Lung (tissue), 11 donors: ENCODE measurements at regions not wholly inside any gene's neighbourhood (a gene's known extent, or its start where the extent isn't known, plus 50 kb on each side); places are given as distances from the start of the nearest gene placed in this dataset.
"Not testable (repeated sequence)": the region's sequence is repeated elsewhere in the genome, so short reads cannot be mapped to it uniquely, and the experiment has no call there.

Experiments
- ATAC-seq: fragments of 200-7000 bp; cut with Tn5 transposase; one replicate; pipeline ENCODE4 v1.9.1; 2020; ENCODE audit warnings: moderate number of reproducible peaks; ENCODE audit not compliant: insufficient read depth, low FRiP score
- DNase-seq, 3 donors: peaks; one replicate each; pipeline ENCODE4 v3.0.0-alpha.2; 2013 to 2017
- H3K27ac ChIP-seq, 2 donors: one replicate each; pipeline ENCODE4 v1.5.1; 2013; ENCODE audit warnings: mild to moderate bottlenecking in 2 of 2, moderate library complexity in 2 of 2, control low read depth in 1 of 2, inconsistent platforms in 1 of 2, low read depth in 1 of 2, low read length in 1 of 2
- H3K27me3 ChIP-seq, 3 donors: one replicate each; pipeline ENCODE4 v1.5.1; 2013; ENCODE audit warnings: low read length in 2 of 3; ENCODE audit not compliant: control insufficient read depth in 3 of 3, insufficient read depth in 3 of 3
- H3K36me3 ChIP-seq, 4 donors: one replicate each; pipeline ENCODE4 v1.5.1; 2013; ENCODE audit warnings: low read length in 4 of 4, mild to moderate bottlenecking in 1 of 4, moderate library complexity in 1 of 4; ENCODE audit not compliant: control insufficient read depth in 4 of 4, insufficient read depth in 4 of 4
- H3K4me1 ChIP-seq, 5 donors: one replicate each; pipeline ENCODE4 v1.5.1; 2013; ENCODE audit warnings: low read length in 5 of 5, mild to moderate bottlenecking in 2 of 5, moderate library complexity in 1 of 5; ENCODE audit not compliant: control insufficient read depth in 5 of 5, insufficient read depth in 5 of 5
- H3K4me3 ChIP-seq: one replicate; pipeline ENCODE4 v1.5.1; 2013; ENCODE audit warnings: mild to moderate bottlenecking, control low read depth, moderate library complexity
- H3K9ac ChIP-seq, 2 donors: one replicate each; pipeline ENCODE4 v1.5.1; 2013; ENCODE audit warnings: low read length in 2 of 2, control low read depth in 1 of 2; ENCODE audit not compliant: insufficient read depth in 1 of 2
- H3K9me3 ChIP-seq, 4 donors: one replicate each; pipeline ENCODE4 v1.5.1; 2013; ENCODE audit warnings: low read length in 3 of 4, mild to moderate bottlenecking in 1 of 4, moderate library complexity in 1 of 4; ENCODE audit not compliant: control insufficient read depth in 4 of 4, insufficient read depth in 3 of 4
- CTCF ChIP-seq: IDR thresholded peaks from 2 replicates; pipeline ENCODE4 v1.5.1; 2012; ENCODE audit warnings: mild to moderate bottlenecking; ENCODE audit errors: control extremely low read depth, extremely low read depth
- WGBS, 2 donors: extraction: QIAGEN DNeasy Blood & Tissue Kit; methylation state at CpG; one replicate each; pipeline ENCODE4 v1.1.7; 2013; 5-methylcytosine and 5-hydroxymethylcytosine counted together
- donor health status: control.
- donor health status: control.
- donor health status: Bipolar disorder and iron deficiency.
- donor health status: healthy.
- donor health status: DM: yes; HTN: yes; CAD: no.

- DNase-seq: peak in 2 of 3 donors; percentile 56 to 68
- H3K36me3 ChIP-seq: no peaks in the 10 kb centered on the region
- no peak for ATAC-seq
- H3K27ac ChIP-seq: no peak overlapping the region
- H3K9ac ChIP-seq: no peak overlapping the region
- H3K9me3 ChIP-seq: no peaks in the 10 kb centered on the region
- H3K4me1 ChIP-seq: peaks cover 0 to 13% (median 0%) of the 10 kb centered on the region in 5 donors
- no peak for TF ChIP-seq CTCF
- H3K4me3 ChIP-seq: no peak overlapping the region
- 86 to 90% methylated on average over 12 of the region's 12 CpGs for WGBS, 2 donors
- H3K27me3 ChIP-seq: no peaks in the 10 kb centered on the region
These were observed 339.7 kb downstream of the THBS2 start for GRCh38 chr6:168913866-168914469.

- H3K4me1 ChIP-seq: peaks cover 0 to 10% (median 0%) of the 10 kb centered on the region in 5 donors
- WGBS, 2 donors: 74 to 84% methylated on average over 11 of the region's 11 CpGs
- H3K9me3 ChIP-seq, H3K4me3 ChIP-seq, ATAC-seq, DNase-seq, H3K9ac ChIP-seq, H3K27me3 ChIP-seq, H3K36me3 ChIP-seq, H3K27ac ChIP-seq: not testable (repeated sequence)
These were observed 340.3 kb downstream of the THBS2 start for GRCh38 chr6:168913231-168913865.

- TF ChIP-seq CTCF: no peak
These were observed 344.4 kb downstream of the THBS2 start for GRCh38 chr6:168909288-168909687.

GRCh38 chr6:168908887-168909286, 344.8 kb downstream of the THBS2 start:
- Histone ChIP-seq H3K4me3 (no peak overlapping the region), H3K9ac (no peak overlapping the region), H3K4me1 (no peaks in the 10 kb centered on the region), H3K27ac (no peak overlapping the region), H3K36me3 (no peaks in the 10 kb centered on the region), H3K9me3 (no peaks in the 10 kb centered on the region), H3K27me3 (no peaks in the 10 kb centered on the region)
- no peak for TF ChIP-seq CTCF
- 78 to 86% methylated on average over 5 of the region's 5 CpGs for WGBS, 2 donors
- DNase-seq (peak in 2 of 3 donors; percentile 38 to 60), ATAC-seq (no peak)

More at GRCh38 chr6:168909288-168909687, 344.4 kb downstream of the THBS2 start:
- H3K4me3 ChIP-seq: no peak overlapping the region
- no peaks in the 10 kb centered on the region for H3K9me3 ChIP-seq
- 84 to 93% methylated on average over 10 of the region's 10 CpGs for WGBS, 2 donors
- no peak overlapping the region for H3K27ac ChIP-seq
- no peak for ATAC-seq
- no peaks in the 10 kb centered on the region for H3K27me3 ChIP-seq
- H3K9ac ChIP-seq: no peak overlapping the region
- H3K4me1 ChIP-seq: no peaks in the 10 kb centered on the region
- DNase-seq: no peak
- H3K36me3 ChIP-seq: no peaks in the 10 kb centered on the region
